PC-3 (cell line): ENCODE measurements at regions not wholly inside any gene's neighbourhood (a gene's known extent, or its start where the extent isn't known, plus 50 kb on each side); places are given as distances from the start of the nearest gene placed in this dataset.

Source experiments
- CTCF ChIP-seq: fragments of 300-600 bp; sonication (generic); conservative IDR thresholded peaks from 2 replicates; pipeline ENCODE4 v1.5.1; 2017; ENCODE audit warnings: antibody characterized with exemption, low read depth, mild to moderate bottlenecking, low read length
- EZH2 ChIP-seq: fragments of 300-600 bp; sonication (generic); IDR thresholded peaks from one replicate; pipeline ENCODE4 v1.6.1; 2017; ENCODE audit warnings: antibody characterized with exemption, mild to moderate bottlenecking, low read length; ENCODE audit not compliant: unreplicated experiment

GRCh38 chr7:41581041-41581440 lies 121.8 kb downstream of the INHBA start:
- TF ChIP-seq CTCF (no peak), EZH2 (no peak)
